ENCODE measurements at regions not wholly inside any gene's neighbourhood (a gene's known extent, or its start where the extent isn't known, plus 50 kb on each side); places are given as distances from the start of the nearest gene placed in this dataset.

DNA sequence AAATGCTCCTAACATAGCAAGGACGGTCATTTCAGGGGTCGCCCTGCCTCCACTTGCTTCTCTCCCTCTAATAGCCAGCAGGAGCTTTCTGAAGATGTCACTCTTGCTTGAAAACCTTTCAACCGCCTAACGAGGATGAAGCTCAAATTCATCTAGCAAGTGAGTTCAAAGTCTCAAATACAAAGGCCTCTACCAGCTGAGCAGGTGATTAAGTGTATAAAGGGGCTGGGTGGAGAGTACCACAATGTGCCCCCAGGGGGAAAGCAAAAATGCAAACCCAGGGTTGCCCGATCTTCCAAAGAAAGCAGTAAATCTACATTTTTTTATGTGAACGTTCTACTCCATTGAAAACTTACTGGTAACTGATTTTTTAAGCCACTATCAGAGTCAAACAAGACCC lies 50.4 kb upstream of the GRIP2 start:
- no peak for DNase-seq

DNA sequence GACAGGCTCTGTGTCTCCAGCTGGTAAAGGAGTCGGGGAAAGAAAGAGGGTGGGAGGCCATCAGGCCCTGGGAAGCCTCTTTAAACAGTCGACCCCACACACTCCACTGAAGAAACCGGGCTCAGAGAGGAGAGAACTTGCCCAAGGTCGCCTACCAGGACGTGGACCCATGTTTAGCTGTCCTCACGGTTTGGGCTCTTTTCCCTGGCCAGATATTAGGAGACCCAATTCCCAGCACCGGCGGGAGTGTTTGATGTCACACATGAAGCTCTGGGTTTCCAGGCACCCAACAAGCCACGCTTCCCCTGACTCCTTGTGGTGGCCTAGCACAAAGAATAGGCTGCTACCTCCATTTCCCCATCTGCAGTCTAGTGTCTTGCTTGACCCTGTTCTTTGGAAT lies 52.2 kb upstream of the GRIP2 start:
- no peak for DNase-seq

DNA sequence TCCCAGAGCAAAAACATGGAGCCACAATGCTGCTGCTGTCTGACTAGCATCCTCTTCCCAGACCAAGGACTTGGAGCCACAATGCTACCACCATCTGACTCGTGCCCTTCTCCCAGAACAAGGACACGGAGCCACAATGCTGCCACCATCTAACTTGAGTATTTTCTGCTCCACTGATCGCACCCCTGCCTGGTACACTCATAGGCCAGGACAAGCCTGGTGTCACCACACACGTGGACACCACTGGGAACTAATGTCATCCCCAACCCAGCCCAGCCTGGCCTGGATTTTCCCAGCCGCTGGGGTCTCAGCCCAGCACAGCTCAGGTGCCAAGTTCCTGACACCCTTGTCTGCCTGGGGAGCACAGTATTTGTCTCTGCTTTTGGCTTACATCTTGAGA lies 52.7 kb upstream of the GRIP2 start:
- no peak for DNase-seq

DNA sequence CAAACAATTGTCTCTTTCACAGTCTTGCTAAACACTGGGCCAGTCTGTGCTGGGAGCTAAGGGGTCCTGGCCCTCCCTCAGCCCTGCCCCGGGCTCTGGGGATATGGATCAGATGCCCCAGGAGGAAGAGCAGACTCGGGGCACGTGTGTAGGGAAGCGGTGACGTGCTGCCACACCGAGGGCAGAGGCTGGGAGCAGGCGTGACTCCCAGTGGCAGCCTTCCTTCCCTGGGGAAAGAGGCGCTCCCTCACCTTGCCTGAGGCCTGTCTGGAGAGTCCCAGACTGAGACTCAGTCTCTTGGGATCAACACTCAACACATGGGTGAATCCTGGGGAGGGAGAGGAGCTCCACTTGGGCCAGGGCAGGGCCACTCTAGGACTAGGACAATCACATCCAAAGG lies 54.1 kb upstream of the GRIP2 start:
- DNase-seq, result no peak

DNA sequence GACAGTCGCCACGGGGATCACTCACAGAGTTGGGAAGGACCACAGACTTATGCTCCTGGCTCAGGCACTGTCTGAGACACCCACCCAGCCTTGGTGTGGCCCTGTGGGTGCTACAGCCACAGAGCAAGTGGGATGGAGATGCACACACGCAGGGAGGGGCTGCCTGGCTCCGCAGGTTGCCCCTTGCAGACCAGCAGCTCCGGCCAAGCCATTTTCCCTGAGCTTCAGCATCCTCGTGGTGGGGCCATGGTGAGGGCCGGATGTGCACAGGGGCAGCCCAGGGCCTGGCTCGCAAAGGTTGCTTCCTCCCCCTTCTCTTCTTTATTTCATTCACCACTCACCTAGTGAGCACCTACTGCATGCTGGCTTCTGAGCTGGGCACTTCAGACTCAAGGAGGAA lies 55.4 kb upstream of the GRIP2 start:
- no peak for DNase-seq

DNA sequence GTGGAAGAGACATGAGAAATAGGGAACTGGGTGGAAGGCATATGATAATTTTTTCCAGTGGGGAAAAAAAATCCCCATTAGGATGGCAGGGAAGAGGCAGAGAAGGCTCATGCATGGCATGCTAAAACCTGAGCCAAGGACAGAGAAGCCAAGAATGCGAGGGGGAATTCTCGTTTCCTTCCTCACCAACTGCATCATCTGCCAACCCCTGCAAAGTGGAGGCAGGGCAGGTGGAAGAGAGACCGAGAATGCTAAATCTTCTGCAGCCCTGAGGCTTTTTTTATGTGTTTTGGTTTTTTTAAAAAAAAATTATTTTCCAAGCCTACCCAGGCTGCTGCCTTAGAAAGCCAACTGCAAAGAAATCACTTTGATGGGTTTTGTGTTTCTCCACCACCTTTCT lies 54.3 kb upstream of the CCDC174 start:
- no peak for DNase-seq

DNA sequence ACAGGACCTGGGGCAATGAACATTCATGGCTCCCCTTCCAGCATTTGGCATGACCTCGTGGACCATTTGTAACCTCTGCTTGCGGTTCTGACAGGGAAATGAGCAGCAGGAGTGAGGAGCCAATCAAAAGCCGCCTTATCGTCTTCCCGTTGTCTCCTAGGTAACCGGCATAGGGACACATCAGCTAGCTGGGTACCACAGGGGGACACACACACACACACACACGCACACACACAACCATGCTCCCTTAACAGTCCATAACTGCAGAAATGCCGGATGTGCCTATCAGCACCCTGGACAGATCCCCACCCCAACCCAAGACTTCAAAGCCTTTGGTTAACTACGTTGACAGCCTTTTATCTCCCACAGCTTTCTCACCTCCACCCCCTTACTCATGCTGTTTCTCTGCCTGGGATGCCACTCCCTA lies 53.4 kb upstream of the CCDC174 start:
- peak; percentile 50 for DNase-seq

DNA sequence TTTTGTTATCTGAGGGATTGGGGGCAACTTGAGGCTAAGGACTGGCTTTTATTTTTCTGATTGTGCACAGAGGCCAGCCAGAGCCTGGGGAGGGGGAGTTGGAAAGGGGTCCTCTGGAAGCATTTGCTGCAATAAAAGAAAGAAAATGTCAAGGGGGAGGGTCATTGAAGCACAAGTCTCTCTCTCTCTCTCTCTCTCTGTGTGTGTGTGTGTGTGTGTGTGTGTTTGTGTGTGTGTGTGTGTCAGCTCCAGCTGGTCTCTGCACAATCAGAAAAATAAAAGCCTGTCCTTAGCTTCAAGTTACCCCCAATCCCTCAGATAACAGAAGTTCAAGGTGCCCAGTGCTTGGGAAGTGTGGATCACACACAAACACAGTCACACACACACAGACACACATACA lies 52.1 kb upstream of the CCDC174 start:
- DNase-seq, result no peak

DNA sequence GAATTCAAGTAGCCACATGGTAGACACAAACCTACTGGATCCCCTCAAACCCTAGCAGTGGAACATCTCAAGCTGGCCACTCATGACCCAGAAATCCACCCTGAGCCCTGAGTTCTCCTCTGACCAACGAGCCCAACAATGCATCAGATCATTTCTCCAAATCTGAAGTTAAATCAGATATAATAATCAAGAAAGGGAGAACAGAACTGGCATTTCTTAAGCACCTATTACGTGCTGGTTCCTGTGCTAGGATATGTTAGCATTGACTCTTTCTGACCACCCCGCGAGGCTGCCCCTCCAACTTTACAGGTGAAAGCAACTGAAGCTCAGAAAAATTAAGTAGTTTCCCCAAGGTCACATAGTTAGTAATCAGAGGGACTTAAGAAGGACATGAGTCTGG lies 51.5 kb upstream of the CCDC174 start:
- DNase-seq, result no peak

DNA sequence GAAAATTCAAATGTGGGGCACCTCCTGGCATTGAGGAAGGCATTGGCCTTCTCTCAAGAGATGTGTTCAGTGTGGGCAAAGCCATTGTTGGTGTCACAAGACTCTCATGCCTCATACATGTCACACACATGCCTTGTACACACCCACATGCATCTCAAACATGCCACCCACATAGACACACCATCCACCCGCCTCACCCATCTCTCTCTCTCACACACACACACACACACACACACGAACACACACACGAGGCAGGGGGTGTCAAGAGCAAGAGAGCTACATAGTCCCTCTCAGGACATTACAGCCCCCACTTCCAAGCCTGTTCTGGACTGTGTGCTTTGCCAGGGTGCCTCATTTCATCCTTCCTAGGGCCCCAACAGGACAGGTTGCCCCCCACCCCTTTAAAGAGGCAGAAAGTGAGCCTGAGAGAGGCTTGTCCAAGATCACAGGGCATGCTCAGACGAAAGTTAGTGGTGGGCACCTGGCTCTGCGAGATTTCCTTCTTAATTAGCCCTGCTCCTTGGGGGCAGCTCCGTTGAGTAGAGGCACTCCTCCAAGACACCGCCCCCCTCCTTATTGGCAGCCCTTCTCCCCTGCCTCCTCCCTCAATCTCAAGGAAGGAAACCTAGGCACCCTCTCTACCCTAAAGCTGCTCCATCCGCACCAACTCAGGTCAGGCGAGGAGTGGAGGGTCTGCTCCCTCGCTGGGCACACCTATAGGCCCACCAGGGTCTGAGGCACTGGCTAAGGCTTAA lies 50.5 kb upstream of the CCDC174 start:
- no peak for DNase-seq

DNA sequence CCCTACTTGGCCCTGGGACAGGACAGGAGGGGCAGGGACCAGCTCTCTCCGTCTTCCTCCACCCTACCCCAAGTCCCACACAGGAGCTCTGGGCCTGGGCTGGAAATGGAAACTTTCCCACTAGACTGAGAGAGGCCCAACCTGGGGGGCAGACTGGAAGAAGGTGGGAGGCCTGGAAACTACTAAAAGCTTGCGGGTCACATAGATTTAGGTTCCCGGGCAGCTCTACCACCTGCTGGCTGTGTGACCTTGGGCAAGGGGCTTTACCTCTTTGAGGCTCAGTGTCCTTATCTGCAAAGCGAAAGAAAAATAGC lies 49.9 kb upstream of the CCDC174 start:
- DNase-seq, result no peak
